Breast epithelium (tissue), 3 donors: ENCODE measurements at regions not wholly inside any gene's neighbourhood (a gene's known extent, or its start where the extent isn't known, plus 50 kb on each side); places are given as distances from the start of the nearest gene placed in this dataset.

Experiments
- CTCF ChIP-seq, 3 donors: fragments of 450-650 bp; IDR thresholded peaks; one replicate each; pipeline ENCODE4 v1.5.1; 2016 to 2017; ENCODE audit warnings: antibody characterized with exemption in 3 of 3, mild to moderate bottlenecking in 3 of 3, moderate library complexity in 3 of 3
- POLR2A ChIP-seq: fragments of 450-650 bp; IDR thresholded peaks from one replicate; pipeline ENCODE4 v1.6.1; 2016; ENCODE audit warnings: antibody characterized with exemption, mild to moderate bottlenecking, moderate library complexity
- POLR2AphosphoS5 ChIP-seq, 3 donors: sonication (generic); formaldehyde crosslinking; IDR thresholded peaks; one replicate each; pipeline ENCODE4 v1.6.1; 2017; ENCODE audit warnings: antibody characterized with exemption in 3 of 3

GRCh38 chr2:239651859-239652258, 251.0 kb upstream of the HDAC4 start:
- no peak for TF ChIP-seq CTCF (IDR thresholded peaks at IDR 0.05)
- no peak for TF ChIP-seq POLR2AphosphoS5 (IDR thresholded peaks at IDR 0.05)
- TF ChIP-seq POLR2A = no peak
